Retina (tissue), 1 donor: ENCODE measurements at regions not wholly inside any gene's neighbourhood (a gene's known extent, or its start where the extent isn't known, plus 50 kb on each side); places are given as distances from the start of the nearest gene placed in this dataset.
"Not testable (repeated sequence)": the region's sequence is repeated elsewhere in the genome, so short reads cannot be mapped to it uniquely, and the experiment has no call there.

Experiments used
- DNase-seq: peaks from one replicate; pipeline ENCODE4 v3.0.0-alpha.2; 2016

DNA sequence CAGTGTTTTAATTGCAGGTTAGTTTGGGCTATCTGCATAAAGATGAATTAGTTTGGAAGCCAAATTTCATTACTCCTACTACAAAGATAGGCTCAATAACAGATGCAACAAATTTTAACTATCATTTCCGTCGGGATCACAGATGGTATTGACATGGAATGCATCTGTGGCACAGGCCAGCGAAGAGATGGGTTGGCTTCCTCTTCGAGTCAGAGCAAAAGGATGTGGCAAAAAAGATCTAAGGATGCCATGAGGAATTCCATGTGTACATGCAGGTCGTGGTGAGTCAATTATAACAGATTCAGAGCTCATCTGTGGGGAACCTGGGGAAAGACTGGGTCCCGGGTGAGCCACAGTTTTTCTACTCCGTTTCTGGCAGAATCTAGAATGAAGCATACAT, 83.0 kb upstream of the CITED2 start:
- DNase-seq = no peak

DNA sequence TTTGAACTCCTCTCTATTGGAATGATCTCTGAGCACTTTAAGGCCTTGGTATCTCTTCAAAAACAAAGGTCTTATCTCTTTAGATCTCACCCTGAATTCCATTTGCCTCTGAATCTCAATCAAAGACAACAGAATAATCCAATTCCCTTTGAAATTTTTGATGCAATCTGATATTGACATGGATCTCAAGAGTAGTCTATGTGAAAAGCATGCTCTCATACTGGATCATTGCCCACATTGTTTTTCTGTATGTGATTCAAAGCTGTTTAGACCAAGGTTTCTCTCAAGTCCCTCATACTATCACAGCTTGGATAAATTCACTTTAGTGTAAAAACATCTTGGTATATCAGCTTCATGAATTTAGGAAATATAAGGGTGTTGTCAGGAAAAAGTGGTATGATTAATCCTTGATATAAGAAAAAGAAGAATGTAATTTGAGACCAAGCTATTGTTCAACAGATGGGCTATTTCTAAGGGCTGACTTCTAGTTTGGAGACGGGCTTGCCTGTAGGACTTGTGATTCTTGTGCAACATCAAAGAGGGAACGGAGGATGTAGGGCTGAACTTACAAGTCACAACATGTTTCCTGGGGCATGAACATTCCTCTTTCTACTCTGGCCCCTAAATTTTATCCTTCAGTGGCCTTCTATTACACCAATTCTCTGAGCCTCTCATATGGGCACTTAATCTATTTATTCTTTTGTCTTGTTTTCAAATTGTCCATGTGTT, 77.9 kb upstream of the CITED2 start:
- DNase-seq = no peak

DNA sequence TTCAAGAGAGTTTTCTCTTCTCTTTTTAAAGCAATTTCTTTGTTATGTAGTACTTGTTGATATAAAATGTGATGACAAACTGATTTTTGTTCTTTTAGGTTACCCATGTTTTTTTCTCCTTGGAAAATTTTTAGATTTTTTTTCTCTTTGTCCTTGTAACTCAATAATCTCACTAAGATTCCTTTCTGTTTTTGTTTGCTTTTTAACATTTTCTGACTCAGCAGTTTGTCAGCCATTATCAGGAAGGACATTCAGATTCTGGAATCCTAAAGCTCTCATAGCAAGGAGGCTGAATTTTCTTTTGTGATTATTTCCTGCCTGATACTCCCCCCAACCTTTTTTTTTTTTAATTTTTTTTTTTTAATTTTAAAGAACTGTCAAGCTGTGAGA, 75.2 kb upstream of the CITED2 start:
- DNase-seq = no peak

DNA sequence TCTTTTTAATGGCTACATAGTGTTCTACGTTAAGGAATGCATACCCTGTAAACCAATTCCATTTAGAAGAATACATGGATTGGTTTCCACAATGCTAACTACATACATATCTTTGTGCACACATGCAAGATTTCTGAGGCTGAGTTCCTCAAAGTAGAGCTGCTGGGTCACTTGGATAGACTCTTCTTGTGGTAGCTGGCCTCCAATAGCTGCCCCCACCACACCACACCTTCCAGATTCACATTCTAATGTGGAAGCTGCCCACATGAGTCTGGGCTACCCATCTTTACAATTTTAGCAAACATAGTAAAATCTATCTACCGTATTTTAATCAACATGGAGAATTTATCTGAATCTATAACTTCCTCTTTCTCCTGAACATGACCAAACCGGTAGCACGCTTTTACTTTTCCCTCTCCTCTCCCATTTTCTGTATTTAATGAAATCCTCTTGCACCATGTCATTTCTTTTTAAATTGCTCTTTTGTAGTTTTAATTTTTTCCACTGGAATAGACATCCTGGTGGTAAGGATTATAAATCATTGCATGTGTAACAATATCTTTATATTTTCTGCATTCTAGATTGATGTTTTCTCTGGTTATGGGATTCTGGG, 74.7 kb upstream of the CITED2 start:
- DNase-seq = no peak

DNA sequence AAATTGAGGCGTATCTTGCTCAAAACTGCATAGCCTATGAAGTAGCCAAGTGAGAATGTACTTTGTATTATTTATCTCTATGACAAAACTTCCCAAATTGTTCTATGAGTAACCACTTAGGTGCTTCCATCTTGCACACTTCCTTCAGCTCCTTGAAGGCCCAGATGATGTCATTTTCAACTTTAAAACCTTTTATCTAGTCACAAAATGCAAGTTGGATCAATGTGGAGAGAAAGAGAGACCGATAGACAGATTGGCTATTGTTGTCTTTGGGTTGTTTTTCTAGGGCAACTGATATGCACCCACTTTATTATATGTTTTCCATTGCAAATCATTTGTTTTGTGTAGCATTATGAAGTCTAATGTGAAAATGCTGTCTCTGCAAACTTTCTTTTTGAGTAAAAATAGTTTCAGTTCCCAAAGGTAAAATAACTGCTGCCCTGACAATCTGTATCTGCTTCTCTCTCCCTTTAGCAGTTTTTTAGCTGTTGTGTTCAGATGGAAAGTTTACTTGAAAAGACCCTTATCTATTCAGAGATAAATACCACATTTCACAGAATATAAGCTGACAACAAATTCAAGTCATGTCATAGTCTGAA, 73.7 kb upstream of the CITED2 start:
- no peak for DNase-seq

DNA sequence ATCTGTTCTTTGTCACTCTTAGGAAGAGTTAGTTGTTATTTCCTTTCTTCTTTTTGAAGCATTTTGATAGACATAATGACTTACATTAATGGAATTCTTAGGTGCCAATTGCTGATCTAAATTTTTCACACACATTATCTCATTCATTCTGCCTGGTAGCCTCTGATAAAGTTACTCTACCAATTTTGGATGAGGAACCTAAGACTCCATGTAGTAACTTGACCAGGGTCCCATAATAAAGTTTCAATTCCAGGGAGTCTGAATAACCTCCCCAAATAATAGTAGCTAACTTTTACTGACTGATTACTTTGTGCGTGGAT, 73.2 kb upstream of the CITED2 start:
- DNase-seq = no peak

DNA sequence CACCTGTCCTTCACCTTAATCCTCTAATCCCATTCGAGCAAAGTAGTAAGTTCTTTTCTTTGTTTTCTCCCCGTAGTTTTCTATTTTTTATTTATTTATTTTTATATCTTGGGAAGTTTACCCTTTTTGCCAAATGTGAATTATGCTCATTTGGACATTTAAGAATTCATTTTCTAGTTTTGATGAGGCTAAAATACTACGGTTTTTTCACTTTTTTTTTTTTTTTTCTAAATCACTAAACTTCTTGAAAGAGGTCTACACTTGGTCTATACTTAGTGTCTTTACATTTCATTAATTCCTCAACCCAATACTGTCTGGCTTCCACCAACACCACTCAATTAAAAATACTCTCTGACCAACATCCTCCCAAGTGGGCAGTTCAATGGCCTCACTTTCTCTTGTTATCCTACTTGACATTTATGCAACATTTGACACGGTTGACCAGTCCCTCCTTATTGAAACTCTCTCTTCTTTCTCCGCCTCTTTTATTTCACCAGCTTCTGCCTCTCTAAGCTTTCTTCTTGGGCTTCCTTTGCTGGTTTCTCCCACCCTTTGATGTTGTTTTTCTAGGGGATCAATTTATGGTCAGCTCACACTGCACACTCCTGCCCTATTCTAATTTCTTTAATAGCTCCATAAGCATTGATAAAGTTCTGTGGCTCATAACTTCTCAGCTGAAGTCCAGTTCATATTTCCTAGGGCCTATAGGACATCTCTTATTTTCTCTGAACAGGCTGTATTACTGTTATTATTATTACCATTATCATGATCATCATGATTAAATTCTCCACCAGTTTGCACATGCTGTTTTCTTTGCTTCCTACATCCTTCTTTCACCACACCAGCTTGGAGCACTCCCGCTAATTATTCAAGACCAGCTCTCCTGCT, 72.6 kb upstream of the CITED2 start:
- no peak for DNase-seq

DNA sequence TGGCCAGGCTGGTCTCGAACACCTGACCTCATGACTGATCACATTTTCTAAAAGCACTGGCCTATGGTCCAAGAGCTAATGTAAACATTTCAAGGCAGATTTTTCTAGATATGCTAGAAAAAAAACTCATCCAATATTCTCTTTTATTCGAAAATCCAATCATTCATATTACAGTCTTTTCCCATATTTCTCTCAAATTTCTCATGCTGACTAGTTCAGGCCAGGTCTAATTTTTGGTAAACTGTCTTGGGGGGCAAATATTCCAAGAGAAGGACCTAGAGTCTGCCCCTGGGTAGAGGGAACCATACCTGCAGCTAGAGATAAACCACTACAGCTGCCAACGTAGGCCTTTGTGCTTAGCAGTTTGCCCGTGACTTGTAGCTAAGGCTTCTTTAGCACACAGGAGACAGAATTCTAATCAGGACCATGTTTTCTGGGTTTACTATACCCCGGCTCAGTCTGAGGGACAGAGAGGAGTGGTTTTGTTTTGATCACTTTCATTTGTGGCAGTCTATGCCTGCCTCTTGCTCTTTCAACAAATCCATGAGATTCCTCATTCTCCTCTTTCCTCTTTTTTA, 71.8 kb upstream of the CITED2 start:
- DNase-seq = no peak

DNA sequence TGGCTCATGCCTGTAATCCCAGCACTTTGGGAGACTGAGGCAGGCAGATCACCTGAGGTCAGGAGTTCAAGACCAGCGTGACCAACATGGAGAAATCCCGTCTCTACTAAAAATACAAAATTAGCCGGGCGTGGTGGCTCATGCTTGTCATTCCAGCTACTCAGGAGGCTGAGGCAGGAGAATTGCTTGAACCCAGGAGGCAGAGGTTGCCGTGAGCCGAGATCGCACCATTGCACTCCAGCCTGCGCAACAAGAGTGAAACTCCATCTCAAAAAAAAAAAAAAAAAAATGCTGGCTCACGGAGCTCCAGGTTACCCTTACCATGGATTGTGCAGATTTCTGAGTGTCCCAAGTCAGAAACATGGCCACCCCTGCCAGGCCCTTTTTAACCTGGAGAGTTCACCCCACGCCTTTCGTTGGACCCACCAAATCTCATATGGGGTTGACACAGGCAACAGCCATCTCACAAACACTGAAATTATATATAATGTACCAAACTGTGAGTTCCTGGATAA, 69.9 kb upstream of the CITED2 start:
- not testable (repeated sequence) for DNase-seq

DNA sequence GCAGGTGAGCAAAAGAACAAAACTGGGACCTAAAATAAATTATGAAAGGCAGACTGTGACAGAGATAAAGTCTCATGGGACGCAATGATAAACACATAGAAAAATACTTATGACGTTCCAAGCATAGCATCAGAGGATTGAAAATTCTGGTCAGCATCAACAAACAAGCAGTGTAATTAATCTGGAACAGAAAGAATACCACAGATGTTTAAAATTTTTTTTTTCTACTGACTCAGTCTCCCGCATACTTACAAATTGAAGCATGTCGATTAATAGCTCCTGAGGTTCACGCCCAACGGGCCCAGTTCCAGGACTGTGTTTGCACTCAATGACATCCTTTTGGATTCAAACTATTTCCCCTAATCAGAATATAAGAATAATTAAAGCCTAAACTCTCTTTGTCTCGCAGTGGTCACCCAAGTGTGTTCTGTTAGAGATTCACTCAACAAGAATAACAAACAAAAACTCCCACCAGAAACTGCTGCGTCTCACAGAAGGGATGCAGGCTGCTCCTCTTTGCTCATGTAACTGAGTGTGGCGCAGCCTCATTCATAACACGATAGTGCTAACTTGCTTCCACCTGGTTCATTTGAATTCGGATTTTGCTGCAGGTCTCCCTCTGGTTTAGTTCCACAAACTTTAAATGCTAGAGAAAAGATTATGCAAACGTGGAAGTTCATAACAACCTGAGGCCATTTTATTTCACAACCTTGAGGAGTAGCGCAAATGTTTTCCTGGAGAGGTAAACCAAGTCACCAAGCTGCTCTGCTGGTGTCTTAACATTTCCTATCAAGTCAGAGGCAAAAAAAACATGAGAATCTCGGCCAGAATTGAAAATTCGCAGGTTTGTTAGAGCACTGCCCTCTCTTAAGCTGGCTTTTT, 69.0 kb upstream of the CITED2 start:
- no peak for DNase-seq

DNA sequence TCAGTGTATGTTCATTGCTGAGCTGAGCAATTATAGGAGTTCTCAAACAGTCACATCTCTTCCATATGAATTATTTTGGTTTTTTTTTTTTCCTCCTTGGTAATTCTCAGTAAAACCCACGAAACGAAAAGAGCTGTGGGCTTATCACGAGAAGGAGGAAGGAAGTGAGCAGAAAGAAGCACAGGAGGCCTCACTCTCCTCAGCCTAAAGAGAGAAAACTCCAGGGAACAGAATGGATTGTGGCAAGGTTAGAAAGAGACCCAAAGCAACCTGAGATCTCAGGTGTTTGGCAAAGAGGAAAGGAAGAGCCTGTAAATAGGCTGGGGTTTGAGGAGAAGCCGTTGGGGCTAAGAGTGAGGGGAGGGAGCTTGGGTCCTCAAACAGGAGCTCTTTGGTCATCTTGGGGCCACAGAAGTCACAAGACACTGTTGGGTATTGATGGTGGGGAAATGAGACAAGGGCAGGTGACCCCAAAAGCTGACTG, 67.8 kb upstream of the CITED2 start:
- no peak for DNase-seq

DNA sequence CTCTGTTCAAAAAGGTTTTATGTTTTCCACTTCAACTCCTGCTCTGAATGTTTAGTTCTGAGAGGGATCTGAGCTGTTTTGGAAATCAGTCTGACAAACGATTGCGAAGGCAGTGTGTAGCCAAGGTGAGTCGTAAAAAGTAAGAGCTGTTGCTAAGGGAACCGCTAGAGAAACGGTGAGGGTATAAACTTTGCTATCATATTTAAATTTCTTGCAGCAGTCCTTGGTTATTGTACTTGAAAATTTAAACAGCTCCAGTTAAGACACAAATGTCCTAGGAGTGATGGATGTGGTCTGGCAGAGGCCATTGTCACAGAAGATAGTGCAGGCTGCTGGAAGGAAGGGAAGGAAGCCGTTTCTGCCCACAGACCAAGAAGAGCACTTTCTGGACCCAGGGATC, 64.9 kb upstream of the CITED2 start:
- DNase-seq = no peak

DNA sequence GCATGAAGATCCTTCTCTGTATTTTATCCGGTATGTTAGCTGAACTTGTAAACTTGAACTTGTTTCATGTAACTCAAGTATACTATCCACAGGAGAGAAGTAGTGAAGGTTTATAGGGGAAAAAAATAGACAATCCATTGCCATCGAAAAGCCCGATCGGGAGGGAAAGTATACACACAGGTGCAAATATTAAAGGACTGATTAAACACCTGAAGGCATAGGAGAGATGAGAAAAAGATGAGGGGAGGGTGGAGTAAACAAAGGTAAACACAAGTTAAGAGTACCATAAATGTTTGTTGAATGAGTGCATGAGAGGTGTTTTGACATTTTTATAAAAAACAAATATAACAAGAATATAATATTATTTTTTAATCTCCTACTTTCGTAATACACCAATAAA, 64.3 kb upstream of the CITED2 start:
- DNase-seq = no peak

DNA sequence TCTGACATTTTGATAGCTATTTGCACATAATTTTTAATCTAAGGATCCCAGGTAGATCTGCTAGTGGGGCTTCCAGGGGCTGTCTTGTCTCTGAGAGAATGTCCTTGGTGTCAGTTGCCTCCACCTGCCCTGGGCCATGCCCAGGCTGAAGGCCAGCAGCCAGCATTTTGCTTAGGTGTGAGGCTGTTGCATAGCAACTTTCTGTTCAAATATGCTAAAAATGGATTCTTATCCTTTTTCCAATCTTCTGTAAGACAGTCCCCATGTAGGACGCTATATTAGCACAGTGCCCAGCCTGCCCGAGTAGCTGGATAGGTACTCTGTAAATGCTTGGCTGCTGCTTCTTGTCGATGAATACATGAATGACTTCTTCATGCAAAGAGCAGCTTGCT, 62.5 kb upstream of the CITED2 start:
- DNase-seq = no peak

DNA sequence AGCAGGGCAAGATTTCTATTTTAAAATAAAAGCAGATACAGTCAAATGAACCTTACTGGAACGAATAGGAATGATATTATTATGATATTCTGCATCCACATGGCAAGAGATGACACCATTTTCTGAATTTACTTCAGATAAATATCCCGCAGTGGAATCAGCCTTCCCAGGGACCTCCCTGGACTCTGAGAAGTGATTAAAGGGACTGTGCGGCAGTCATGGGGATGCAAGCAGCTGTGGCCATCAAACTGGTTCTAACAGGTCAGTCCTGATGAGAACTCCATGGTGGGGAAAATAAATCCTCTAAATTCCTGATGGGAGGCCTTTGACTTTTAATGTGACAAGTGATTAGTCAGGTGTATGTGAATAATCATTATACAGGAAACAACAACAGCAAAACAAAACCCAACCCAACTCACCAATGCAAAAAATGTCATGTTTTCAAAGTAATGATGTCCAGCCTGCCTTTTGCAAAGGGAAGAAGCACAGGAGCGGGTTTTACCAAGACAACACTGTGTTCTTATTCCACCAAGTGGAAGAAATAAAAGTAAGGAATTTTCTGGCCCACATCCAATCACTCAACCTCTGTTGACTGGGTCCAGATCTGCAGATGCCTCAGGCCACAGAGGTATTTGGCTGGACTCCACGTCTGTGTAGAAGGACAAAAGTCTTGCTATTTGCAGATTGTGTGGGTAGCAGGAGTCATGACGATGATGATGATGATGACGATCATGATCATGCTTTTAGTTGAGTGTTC, 61.9 kb upstream of the CITED2 start:
- no peak for DNase-seq

DNA sequence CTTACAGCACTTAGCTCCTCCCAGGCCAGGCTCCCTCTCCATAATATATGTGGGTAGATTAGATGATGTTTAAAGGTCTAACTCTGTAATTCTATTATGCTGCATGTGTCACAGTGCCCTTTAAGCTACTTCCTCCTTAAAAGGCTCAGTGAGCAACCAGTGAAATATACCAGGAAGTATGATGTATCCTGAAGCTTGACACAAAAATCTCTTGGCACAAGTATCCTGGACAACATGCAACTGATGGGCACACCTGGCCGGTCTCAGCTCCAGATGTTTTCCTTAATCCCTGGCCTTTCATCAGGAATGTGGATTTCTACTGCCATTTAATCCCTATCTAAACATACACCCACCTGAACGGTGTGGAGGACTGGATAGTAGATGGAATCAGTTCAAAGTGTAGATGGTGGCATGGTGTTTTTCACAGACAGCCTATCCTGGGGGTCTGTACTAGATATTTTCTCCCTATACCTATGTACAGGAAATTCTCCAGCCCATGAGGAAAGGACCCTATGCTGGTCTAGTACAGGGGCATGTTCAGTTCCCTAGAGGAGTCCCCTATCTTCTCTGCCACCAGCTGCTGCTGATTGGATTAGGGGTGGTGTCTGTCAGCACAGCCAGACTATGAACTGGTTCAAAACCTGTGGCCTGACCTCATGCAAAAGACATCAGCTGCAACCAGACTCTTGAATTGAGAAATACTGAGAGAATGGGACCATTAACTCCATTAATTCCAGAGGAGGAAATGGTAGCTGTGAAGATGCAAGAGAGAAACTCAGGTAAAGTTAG, 59.4 kb upstream of the CITED2 start:
- no peak for DNase-seq

DNA sequence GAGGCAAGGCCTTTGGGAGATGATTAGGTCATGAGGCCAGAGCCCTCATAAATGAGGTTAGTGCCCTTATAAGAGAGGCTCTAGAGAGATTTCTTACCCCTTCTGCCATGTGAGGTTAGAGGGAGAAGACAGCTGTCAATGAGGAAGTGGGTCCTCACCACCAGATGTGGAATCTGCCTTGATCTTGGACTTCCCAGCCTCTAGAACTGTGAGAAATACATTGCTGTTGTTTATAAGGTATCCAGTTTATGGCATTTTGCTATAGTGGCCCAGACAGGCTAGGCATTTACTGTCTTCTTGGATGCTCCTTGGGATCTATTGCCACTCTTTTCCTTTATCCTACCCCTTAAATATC, 57.1 kb upstream of the CITED2 start:
- no peak for DNase-seq

DNA sequence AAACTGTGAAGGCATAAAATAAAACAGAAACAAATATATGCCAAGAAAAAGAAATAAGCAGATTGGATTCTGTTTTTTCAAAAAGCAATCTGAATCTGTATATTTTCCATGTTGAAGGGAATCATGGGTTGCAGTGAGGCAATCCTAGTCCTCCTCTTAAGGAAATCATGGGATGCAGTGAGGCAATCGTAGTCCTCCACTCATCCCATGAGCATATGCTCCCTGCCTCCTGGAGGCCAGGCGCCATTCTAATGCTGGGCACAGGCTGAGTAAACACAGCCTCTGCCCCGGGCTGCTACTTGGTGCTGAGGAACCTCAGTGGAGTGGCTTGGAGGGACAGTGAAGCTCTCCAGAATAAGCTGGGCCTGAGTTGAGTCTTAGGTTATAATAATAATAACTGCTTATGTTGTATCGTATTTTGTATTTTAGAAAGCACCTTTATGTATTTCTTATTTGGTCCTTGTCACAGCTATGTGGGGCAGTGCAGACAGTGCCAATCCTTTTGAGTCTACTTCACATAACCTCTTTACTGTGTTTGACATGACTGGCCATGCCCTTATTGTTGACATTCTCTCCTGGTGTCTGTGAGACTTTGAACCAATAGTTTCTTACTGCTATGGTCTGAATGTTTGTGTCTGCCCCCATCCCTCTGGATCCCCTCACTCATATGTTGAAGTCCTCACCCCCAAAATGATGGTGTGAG, 56.6 kb upstream of the CITED2 start:
- DNase-seq = no peak

DNA sequence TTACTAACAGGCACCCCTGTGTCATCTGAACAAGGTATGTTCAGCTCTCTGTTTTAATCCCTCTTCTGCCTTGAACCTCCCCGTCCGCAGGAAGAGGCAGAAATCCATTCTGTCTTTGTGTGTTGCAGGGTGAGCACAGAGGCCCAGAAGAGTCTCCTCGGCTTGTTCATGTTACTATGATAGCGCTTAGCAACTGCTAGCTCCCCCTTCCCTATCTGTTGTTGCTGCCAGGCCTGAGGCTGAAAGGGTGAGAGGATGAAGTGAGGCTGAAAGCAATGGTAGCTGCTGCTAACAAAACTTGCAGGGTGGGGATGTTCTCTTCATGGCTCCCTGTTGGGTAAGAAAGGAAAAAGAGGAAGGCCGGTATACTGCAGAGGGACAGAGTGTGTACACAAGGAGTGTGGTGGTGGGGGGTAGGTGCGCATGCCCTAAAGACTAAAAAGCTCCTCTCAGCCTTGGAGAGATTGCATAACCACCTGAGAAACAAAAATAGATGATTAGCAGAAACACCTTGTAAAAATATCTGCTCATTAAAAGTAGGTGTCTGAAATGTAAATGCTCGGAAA, 55.2 kb upstream of the CITED2 start:
- no peak for DNase-seq
